ENCODE measurements at regions not wholly inside any gene's neighbourhood (a gene's known extent, or its start where the extent isn't known, plus 50 kb on each side); places are given as distances from the start of the nearest gene placed in this dataset.

GRCh38 chr4:100311181-100311580 is 120.9 kb upstream of the DDIT4L start:
- no peak for DNase-seq
- Mint-ChIP-seq H3K27me3 (peaks cover 9% of the 10 kb centered on the region), H3K36me3 (ENCODE audit: low read depth) (no peaks in the 10 kb centered on the region), H3K4me1 (ENCODE audit: low read depth) (no peaks in the 10 kb centered on the region), H3K4me3 (no peak overlapping the region), H3K27ac (no peak overlapping the region), H3K9me3 (no peaks in the 10 kb centered on the region)
- Histone ChIP-seq H3K4me3 (ENCODE audit: low read length) (no peak overlapping the region), H3K36me3 (ENCODE audit: insufficient read depth, low read length) (no peaks in the 10 kb centered on the region), H3K27me3 (ENCODE audit: control insufficient read depth in 1 of 2, insufficient read depth in 2 of 2, low read length in 2 of 2) (no peaks in the 10 kb centered on the region), H3K4me1 (ENCODE audit: insufficient read depth, low read length) (no peaks in the 10 kb centered on the region), H3K9me3 (ENCODE audit: control insufficient read depth in 1 of 2, insufficient read depth in 1 of 2, low read length in 2 of 2) (peaks cover 0 to 6% of the 10 kb centered on the region in 2 experiments), H3K27ac (ENCODE audit: low read depth in 1 of 2, low read length in 2 of 2) (no peak overlapping the region)
- ChIA-PET CTCF (no interaction called here), POLR2A (no interaction called here)
- intact Hi-C loops (cut with DNase I, micrococcal nuclease) = no loop called here
- no peak for ATAC-seq (ENCODE audit: poor library complexity)
- TF ChIP-seq, protein P1, sequence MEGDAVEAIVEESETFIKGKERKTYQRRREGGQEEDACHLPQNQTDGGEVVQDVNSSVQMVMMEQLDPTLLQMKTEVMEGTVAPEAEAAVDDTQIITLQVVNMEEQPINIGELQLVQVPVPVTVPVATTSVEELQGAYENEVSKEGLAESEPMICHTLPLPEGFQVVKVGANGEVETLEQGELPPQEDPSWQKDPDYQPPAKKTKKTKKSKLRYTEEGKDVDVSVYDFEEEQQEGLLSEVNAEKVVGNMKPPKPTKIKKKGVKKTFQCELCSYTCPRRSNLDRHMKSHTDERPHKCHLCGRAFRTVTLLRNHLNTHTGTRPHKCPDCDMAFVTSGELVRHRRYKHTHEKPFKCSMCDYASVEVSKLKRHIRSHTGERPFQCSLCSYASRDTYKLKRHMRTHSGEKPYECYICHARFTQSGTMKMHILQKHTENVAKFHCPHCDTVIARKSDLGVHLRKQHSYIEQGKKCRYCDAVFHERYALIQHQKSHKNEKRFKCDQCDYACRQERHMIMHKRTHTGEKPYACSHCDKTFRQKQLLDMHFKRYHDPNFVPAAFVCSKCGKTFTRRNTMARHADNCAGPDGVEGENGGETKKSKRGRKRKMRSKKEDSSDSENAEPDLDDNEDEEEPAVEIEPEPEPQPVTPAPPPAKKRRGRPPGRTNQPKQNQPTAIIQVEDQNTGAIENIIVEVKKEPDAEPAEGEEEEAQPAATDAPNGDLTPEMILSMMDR (IDR thresholded peaks at IDR 0.05) = no peak

GRCh38 chr4:100306018-100306417 is 115.8 kb upstream of the DDIT4L start:
- H3K9me3 ChIP-seq (ENCODE audit: control insufficient read depth in 1 of 2, insufficient read depth in 1 of 2, low read length in 2 of 2) = peaks cover 0 to 4% of the 10 kb centered on the region in 2 experiments
- CTCF ChIA-PET = no interaction called here
- Mint-ChIP-seq H3K36me3 (ENCODE audit: low read depth) (no peaks in the 10 kb centered on the region), H3K9me3 (no peaks in the 10 kb centered on the region), H3K4me3 (no peak overlapping the region), H3K27ac (no peak overlapping the region), H3K27me3 (peaks cover 9% of the 10 kb centered on the region), H3K4me1 (ENCODE audit: low read depth) (no peaks in the 10 kb centered on the region)
- intact Hi-C loops (cut with DNase I, micrococcal nuclease) = no loop called here
- ATAC-seq (ENCODE audit: poor library complexity) (no peak), DNase-seq (no peak)
- no peaks in the 10 kb centered on the region for H3K36me3 ChIP-seq (ENCODE audit: insufficient read depth, low read length)
- TF ChIP-seq, protein P1 (IDR thresholded peaks at IDR 0.05) = no peak
- no peaks in the 10 kb centered on the region for H3K4me1 ChIP-seq (ENCODE audit: insufficient read depth, low read length)
- H3K27me3 ChIP-seq (ENCODE audit: control insufficient read depth in 1 of 2, insufficient read depth in 2 of 2, low read length in 2 of 2) = no peaks in the 10 kb centered on the region
- H3K27ac ChIP-seq (ENCODE audit: low read depth in 1 of 2, low read length in 2 of 2) = no peak overlapping the region
- POLR2A ChIA-PET = no interaction called here
- H3K4me3 ChIP-seq (ENCODE audit: low read length) = no peak overlapping the region

DNA sequence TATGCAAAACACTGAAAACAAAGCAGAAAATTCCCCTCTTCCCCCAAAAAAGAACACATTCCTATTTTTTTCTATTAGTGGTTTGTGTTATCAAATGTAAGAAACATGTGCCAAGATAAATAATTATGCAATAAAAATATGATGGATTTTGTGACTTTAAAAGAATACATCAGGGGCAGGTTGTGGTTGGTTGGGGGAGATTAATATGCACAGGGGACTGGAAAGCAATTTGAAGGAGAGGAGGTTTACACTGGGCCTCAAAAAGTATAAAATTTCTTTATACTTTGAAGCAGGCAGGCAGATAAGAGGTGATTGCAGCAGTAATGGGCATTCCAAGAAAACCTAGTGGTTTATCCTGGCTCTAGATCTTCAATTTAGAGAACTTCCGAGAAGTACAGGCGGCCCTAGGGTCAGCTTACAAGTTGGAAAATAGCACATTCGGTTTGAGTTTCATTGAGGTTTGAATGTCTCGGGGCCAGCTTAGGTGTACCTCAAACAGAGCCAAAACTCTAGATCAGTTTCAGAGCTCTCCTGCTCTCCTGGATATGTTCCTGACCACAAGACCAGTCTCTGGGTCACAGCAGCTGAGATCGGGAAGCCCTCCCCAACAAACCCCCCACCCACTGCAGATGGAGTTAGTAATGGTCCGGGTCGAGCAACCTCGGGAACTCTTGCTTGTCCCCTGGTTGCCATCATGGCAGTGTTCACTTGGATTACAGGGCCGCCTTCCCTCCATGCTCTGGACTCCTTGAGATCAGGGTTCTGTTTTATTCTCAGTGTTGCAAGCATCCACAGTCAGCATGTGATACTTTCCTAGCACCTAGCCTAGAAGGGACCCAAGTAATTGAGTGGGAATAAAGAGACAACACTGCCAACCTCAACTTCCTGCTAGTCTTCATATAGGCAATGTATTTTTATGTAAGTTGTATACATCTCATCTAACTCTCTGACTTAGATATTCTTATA is 112.1 kb upstream of the DDIT4L start:
- Mint-ChIP-seq H3K36me3 (ENCODE audit: low read depth) (no peaks in the 10 kb centered on the region), H3K27ac (no peak overlapping the region), H3K9me3 (no peaks in the 10 kb centered on the region), H3K4me1 (ENCODE audit: low read depth) (no peaks in the 10 kb centered on the region), H3K27me3 (no peaks in the 10 kb centered on the region), H3K4me3 (no peak overlapping the region)
- DNase-seq = no peak
- TF ChIP-seq, protein P1 (IDR thresholded peaks at IDR 0.05) = no peak
- no peaks in the 10 kb centered on the region for H3K9me3 ChIP-seq (ENCODE audit: control insufficient read depth in 1 of 2, insufficient read depth in 1 of 2, low read length in 2 of 2)
- no peaks in the 10 kb centered on the region for H3K36me3 ChIP-seq (ENCODE audit: insufficient read depth, low read length)
- ChIA-PET CTCF (no interaction called here), POLR2A (no interaction called here)
- intact Hi-C loops (cut with DNase I, micrococcal nuclease) = no loop called here
- H3K27ac ChIP-seq (ENCODE audit: low read depth in 1 of 2, low read length in 2 of 2) = no peak overlapping the region
- H3K4me3 ChIP-seq (ENCODE audit: low read length) = no peak overlapping the region
- no peaks in the 10 kb centered on the region for H3K4me1 ChIP-seq (ENCODE audit: insufficient read depth, low read length)
- no peaks in the 10 kb centered on the region for H3K27me3 ChIP-seq (ENCODE audit: control insufficient read depth in 1 of 2, insufficient read depth in 2 of 2, low read length in 2 of 2)
- ATAC-seq (ENCODE audit: poor library complexity) = no peak

Data from CD4-positive, alpha-beta T cell (primary cell).